ENCODE measurements at regions not wholly inside any gene's neighbourhood (a gene's known extent, or its start where the extent isn't known, plus 50 kb on each side); places are given as distances from the start of the nearest gene placed in this dataset.
"Not testable (repeated sequence)": the region's sequence is repeated elsewhere in the genome, so short reads cannot be mapped to it uniquely, and the experiment has no call there.

DNA sequence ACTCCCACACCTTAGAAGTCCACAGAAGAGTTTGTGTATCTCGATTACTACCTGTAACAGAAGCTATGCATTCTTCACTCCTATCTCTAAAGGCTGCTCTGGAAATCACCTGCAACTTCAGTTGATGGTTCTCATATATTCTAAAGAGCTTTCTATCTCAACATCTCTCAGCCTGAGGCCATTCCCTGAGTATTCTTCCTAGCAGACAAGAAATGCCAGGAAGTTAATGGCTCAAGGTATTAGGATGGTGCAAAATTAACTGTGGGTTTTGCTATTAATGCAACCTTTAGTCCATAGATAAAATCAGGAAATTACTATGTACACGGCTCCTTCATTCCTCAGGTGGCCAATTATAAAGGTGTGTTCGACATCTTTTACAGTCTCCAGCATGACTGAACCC lies 290.1 kb downstream of the ZNF716 start:
- not testable (repeated sequence) for DNase-seq

DNA sequence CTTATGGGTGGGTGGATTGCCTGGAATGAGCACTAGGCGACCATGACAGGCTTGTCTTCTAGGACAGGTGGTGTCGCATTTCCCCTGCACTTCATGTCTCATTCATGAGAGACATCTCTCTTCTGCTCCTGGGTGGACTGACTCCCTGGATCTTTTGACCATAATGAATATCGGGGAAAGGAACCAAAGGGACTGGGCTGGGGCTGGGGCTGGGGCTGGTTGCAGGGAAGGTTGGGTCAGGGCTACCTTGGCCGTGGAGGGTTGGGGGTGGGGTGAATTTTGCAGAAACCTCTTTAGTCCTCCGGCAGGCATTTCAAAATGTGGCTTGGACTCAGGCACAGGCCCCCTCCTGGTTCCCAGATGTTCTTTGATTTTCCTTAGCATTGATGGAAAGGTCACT lies 319.2 kb downstream of the ZNF716 start:
- DNase-seq: no peak

DNA sequence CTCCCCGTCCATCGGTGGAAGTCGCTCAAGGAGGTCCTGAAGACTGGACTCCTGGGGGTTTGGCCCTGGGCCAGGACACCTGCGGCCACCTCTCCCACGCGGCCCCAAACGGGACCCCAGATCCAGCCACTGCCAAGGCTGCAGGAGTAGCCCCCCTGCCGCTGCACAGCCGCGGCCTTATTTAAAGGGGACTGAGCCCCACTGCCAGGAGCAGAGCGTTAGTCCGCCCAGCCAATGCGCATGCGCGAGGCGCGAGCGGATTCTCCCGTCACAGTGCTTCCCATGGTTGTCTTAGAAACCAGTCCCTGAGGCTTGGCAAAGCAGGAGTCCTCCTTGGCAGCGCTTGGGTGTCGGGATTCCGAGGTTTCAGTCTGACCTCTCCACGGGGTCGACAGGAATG lies 320.0 kb downstream of the ZNF716 start:
- DNase-seq: no peak

DNA sequence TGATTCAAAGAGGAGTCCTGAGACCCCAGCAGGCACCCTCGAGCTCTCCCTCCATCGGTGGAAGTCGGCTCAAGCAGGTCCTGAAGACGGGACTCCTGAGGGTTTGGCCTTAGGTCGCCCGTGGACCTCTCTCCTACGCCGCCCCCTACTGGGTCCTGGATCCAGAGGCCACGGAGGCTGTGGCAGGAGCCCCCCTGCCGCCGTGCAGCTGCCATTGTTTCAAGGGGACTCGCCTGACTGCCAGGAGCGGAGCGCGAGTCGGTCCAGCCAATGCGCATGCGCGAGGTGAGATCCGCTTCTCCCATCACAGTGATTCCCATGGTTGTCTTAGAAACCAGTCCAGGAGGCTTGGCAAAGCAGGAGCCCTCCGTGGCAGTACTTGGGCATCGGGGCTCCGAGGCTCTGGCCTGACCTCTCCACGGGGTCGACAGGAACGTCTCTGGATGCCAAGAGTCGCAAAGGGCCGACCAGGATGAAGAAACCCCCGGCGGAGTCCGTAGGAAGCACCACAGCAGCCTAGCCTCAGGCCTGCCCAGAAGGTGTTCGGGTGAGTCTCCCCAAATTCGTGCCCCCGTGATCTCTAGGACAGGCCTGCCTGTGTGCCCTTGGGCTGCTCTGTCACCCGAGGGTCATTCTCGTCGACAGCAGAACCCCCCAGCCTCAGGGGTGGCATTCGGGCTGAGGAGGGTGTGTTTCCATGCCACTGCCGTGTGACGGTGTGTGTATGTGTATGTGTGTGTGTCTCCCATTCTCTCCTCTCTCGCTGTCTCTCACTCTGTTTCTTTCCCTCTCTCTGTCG lies 322.3 kb downstream of the ZNF716 start:
- no peak for DNase-seq

DNA sequence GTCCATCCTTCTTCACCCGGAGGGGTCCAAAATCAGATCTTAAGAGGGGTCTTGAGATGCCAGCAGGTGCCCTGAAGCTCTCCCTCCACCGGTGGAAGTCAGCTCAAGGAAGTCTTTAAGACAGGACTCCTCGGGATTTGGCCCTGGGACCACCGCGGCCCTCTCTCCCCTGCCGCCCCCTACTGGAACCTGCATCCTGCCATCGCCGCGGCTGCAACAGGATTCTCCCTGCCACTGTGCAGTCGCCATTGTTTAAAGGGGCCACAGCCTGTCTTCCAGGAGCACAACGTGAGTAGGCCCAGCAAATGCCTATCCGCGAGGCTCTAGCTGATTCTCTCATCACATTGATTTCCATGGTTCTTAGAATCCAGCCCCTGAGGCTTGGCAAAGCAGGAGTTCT lies 324.3 kb downstream of the ZNF716 start:
- no peak for DNase-seq

DNA sequence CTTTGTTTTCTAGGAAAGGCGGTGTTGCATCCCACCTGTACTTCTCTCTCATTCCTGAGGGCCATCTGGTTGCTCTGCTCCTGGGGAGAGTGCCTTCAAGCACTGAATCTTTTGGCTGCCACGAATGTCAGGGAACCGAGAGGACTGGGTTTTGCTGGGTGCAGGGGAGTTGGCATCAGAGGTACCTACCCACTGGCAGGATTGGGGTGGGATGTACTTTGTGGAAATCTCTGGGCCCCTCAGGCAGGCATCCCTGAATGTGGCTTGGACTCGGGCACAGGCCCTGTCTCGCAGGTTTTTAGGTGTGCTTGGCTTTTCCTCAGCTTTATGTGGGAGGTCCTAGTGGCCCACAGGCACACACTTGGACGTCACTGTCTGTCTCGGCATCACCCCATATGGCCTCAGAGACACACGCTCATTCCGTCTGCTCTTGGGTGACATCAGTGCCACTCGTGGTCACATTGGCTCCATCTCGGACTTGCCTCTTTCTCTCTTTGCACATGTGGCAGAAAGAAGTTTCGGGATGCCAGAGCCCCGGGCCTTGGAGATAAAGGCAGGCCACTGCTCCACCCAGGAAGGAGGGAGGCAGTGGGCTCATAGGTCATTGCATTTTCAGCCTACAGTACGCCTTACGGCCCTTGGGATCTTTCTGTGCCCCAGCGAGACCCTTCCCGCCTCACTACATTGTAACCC lies 325.6 kb downstream of the ZNF716 start:
- no peak for DNase-seq

DNA sequence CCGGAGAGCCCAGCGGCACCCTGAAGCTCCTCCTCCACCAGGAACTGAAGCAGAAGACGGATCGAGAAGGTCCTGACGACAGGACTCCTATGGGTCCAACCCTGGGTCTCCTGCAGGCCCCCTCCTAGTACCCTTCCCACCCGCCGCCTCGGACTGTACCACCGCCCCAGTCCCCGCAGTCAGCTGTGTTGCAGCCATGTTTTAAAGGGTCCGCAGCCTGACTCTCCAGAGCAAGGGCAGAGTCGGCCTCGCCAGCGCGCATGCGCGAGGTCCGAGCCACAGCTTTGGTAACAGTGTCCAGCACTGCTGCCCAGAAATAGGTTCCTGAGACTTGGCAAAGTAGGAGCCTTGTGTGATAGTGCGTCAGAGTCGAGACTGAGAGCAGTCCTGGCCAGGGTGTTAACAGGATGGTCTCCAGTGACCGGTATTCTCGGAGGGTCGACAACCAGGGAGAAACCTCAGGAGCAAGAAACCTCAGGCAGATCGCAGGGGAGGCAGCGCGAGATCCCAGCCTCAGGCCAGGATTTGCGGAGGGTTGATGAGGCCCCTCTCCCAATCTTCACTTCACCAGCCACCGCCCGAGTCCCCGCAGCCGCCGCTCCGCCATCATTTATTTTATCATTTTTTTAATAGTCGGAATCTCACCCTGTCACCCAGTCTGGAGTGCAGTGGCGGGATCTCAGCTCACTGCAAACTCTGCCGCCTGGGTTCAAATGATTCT lies 326.3 kb downstream of the ZNF716 start:
- DNase-seq: not testable (repeated sequence)

DNA sequence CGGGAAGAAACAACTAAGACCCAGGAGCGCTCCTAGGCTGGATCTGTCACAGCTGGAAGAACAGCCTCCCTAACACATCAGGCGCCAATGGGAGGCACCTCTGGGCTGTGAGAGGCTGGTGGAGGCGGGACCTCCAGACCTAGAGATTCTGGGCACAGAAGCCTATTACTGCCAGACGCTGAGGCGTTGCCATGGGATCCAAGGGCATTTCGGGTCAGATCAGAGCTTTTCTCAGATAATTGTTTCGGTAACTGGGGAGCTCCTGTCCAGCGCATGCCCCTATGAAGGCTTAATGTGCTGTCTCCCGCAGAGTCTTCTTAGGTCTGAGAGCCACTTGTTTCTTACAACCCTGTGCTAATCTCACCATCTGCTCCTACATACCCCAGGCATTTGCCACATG lies 339.2 kb downstream of the ZNF716 start:
- no peak for DNase-seq

DNA sequence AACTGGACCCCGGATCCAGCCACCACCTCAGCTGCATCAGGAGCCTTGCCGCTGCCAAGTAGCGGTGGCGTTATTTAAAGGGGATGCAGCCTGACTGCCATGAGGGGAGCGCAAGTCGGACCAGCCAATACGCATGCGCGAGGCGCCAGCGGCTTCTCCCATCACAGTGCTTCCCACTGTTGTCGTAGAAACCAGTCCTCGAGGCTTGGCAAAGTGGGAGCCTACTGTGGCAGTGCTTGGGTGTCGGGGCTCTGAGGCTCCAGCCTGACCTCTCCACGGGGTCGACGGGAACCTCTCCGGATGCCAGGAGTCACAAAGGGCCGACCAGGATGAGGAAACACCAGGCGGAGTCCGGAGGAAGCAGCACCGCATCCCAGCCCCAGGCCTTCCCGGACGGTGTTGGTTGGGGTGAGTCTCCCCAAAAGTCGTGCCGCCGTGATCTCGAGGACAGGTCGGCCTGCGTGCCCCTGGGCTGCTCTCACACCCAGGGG lies 369.6 kb downstream of the ZNF716 start:
- no peak for DNase-seq

DNA sequence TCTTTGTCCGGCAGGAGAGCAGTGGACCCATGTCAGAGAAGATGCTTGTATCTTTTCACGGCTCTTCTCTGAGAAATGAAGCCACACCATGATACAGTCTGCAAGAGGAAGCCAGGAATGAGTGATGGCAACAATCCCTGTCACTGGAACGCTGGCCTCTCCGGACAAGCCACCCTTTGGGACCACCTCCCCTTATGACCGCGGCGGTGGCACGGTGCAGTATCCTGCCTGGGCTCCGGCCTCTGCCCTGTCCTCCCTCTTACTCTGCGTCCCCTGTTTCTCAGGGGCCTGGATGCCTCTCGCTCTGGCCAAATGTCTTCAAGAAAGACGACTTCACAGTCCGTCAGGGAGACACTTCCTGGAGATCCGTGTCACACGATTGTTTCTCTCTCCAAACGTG lies 370.5 kb downstream of the ZNF716 start:
- DNase-seq: no peak

DNA sequence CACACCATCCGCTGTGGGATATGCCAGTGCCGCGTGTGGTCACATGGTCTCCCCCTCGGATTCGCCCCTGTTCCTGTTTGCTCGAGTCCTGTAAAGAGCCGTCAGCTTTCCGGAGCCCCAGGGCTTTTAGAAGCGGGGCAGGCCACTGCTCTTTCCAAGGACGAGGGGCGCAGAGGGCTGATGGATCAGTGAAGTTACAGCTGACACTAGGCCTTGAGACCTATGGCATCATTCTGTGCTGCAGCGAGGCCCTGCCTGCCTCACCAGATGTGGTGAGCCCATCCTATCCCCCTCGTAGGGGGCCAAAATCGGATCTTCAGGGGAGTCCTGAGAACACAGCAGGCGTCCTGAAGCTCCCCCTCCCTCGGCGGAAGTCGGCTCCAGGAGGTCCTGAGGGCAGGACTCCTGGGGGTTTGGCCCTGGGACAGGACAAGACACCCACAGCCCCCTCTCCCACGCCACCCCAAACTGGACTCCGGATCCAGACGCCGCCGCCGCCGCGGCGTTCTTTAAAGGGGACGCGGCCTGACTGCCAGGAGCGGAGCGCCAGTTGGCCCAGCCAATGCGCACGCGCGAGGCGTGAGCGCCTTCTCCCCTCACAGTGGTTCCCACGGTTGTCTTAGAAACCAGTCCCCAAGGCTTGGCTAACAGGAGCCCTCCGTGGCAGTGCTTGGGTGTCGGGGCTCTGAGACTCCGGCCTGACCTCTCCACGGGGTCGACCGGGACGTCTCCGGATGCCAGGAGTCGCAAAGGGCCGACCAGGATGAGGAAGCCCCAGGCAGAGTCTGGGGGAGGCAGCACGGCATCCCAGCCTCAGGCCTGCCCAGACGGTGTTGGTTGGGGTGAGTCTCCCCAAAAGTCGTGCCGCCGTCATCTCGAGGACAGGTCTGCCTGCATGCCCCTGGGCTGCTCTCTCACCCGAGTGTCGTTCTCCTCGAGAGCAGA lies 371.7 kb downstream of the ZNF716 start:
- DNase-seq: peak; percentile 65

DNA sequence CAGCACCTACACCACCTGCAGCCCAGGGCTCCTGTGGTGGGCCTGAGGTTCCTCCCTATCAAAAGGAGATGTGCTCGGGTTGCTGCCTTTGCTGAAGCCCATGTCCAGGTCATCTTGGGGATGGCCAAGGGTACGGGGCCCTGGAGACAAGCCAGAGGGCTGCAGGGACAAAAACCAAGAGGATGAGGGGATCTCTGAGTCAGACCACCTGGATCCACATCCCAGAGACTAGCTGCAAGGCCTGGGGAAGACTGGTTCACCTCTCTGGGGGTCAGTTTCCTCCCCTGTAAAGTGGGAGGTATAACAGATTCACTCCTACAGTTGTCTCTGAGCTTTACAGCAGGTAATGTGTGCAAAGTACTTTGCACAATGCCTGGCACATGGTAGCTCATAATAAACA lies 376.6 kb downstream of the ZNF716 start:
- not testable (repeated sequence) for DNase-seq

DNA sequence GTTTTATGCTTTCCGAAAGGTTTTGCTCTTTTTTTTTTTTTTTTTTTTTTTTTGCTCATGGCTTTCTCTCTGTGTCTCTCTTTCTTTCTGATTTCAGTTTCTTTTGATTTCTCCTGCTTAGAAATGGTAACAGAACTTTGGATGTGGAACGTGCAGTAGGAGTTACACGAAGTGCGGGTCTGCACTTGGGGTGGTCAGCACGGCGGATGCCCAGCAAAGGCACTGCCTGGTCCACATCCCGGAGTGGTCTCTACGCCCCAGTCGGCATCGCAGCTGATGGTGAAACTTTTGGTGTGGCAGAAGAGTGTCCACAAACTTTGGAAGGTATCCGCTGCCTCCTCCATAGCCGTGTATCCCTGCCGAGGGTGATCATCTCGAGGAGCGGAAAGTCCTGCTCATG lies 385.2 kb downstream of the ZNF716 start:
- DNase-seq: not testable (repeated sequence)

DNA sequence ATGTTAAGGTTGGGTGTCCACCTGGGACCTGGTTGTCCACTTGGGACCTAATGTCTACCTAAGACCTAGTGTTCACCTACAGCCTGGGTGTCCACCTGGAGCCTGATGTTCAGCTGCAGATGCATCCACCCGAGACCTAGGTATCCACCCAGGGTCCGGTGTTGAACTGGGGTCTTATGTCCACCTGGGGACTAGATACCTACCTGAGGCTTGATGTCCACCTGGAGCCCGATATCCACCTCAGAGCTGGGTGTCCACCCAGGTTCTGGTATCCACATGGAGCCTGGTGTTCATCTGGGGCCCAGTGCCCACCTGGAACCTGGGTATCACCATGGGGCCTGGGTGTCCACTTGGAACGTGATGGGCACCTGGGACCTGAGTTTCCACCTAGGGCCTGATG lies 389.2 kb downstream of the ZNF716 start:
- DNase-seq: not testable (repeated sequence)

DNA sequence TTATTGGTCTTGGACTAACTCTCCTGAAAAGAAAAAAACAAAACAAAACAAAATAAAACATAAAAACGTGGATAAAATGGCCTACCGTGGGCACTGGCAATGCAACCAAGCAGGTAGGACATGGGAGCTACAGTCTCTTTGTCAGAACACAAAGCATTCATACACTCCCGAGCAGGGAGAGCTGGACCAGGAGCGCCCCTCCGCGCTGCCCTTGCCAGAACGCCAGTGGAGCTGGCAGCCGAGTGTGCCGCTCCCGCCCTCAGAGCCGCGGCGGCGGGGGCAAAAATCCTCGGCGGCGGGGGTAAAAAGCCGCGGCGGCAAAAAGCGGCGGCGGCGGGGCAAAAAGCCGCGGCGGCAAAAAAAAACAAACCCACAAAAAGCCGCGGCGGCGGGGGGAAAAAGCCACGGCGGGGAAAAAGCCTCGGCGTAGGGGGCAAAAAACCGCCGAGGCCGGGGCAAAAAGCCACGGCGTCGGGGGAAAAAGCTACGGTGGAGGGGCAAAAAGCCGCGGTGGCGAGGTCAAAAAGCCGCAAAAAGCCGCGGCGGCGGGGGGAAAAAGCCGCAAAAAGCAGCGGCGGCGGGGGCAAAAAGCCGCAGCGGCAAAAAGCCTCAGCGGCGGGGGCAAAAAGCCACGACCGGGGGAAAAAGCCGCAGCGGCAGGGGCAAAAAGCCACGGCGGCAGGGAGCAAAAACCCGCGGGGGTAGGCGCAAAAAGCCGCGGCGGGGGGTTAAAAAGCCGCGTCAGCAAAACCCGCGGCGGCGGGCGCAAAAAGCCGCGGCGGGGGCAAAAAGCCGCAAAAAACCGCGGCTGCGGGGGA lies 418.1 kb downstream of the ZNF716 start:
- no peak for DNase-seq

DNA sequence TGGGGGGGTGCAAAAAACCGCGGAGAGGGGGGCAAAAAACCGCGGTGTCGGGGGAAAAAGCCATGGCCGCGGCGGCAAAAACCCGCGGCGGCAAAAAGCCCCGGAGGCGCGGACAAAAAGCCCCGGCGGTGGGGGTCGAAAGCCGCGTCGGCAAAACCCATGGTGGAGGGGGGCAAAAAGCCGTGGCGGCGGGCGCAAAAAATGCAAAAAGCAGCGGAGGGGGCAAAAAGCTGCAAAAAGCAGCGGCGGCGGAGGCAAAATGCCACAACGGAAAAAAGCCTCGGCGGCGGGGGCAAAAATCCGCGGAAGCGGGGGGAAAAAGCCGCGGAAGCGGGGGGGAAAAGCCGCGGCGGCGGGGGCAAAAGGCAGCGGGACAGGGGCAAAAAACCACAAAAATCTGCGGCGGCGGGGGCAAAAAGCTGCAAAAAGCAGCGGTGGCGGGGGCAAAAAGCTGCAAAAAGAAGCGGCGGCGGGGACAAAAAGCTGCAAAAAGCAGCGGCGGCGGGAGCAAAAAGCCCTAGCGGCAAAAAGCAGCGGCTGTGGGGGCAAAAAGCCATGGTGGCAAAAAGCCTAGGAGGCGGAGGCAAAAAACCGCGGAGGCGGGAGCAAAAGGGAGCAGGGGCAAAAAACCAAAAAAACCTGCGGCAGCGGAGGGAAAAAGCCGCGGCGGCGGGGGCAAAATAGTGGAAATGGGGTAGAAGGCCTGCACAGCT lies 418.9 kb downstream of the ZNF716 start:
- DNase-seq: no peak
